Testis (tissue), 2 donors: ENCODE measurements at regions not wholly inside any gene's neighbourhood (a gene's known extent, or its start where the extent isn't known, plus 50 kb on each side); places are given as distances from the start of the nearest gene placed in this dataset.

Source experiments
- DNase-seq: peaks from one replicate; pipeline ENCODE4 v3.0.0-alpha.2; 2019
- H3K27ac ChIP-seq, 2 donors: fragments of 200-600 bp; sonication (generic); one replicate each; pipeline ENCODE4 v1.5.1; 2019
- H3K27me3 ChIP-seq: fragments of 200-600 bp; sonication (generic); one replicate; pipeline ENCODE4 v1.5.1; 2019
- H3K36me3 ChIP-seq: fragments of 200-600 bp; sonication (generic); one replicate; pipeline ENCODE4 v1.5.1; 2017; ENCODE audit warnings: low read depth; ENCODE audit errors: missing control alignments
- H3K4me1 ChIP-seq: fragments of 200-600 bp; sonication (generic); one replicate; pipeline ENCODE4 v1.5.1; 2019
- H3K4me3 ChIP-seq, 2 donors: fragments of 200-600 bp; sonication (generic); one replicate each; pipeline ENCODE4 v1.5.1; 2017 to 2019
- H3K9me3 ChIP-seq: fragments of 200-600 bp; sonication (generic); one replicate; pipeline ENCODE4 v1.5.1; 2017
- CTCF ChIP-seq, 3 experiments: fragments of 450-650 bp in 2 of 3; fragments of 200-600 bp in 1 of 3; sonication (generic) in 1 of 3; IDR thresholded peaks; one replicate each; pipeline ENCODE4 v1.5.1; 2016 to 2019; ENCODE audit warnings: antibody characterized with exemption in 3 of 3, mild to moderate bottlenecking in 2 of 3, moderate library complexity in 1 of 3
- POLR2A ChIP-seq: fragments of 450-650 bp; IDR thresholded peaks from one replicate; pipeline ENCODE4 v1.6.1; 2017; ENCODE audit warnings: antibody characterized with exemption, mild to moderate bottlenecking, moderate library complexity
- WGBS, 2 donors: methylation state at CpG; one replicate each; pipeline ENCODE4 v1.1.5; 2018; 5-methylcytosine and 5-hydroxymethylcytosine counted together
- intact Hi-C: fragments of 100-400 bp; cut with DNase I; formaldehyde crosslinking; loops from one replicate; pipeline ENCODE4 v1.15.1; 2023; ENCODE audit warnings: low total_unique reads

GRCh38 chr2:167689444-167689843 lies 558.0 kb downstream of the STK39 start:
- H3K36me3 ChIP-seq, result no peaks in the 10 kb centered on the region
- intact Hi-C loops, result no loop called here
- no peaks in the 10 kb centered on the region for H3K4me1 ChIP-seq
- no peaks in the 10 kb centered on the region for H3K27me3 ChIP-seq
- no peak overlapping the region for H3K4me3 ChIP-seq
- no peaks in the 10 kb centered on the region for H3K9me3 ChIP-seq
- H3K27ac ChIP-seq, result no peak overlapping the region
- no peak for TF ChIP-seq POLR2A
- TF ChIP-seq CTCF (IDR thresholded peaks at IDR 0.05), result no peak
- DNase-seq, result no peak
- WGBS, 2 donors, result 85 to 94% methylated on average over 2 of the region's 2 CpGs

GRCh38 chr2:167686691-167687090 lies 560.7 kb downstream of the STK39 start:
- H3K4me3 ChIP-seq, result no peak overlapping the region
- no peak for DNase-seq
- no peaks in the 10 kb centered on the region for H3K4me1 ChIP-seq
- H3K9me3 ChIP-seq, result no peaks in the 10 kb centered on the region
- intact Hi-C loops, result no loop called here
- H3K36me3 ChIP-seq, result no peaks in the 10 kb centered on the region
- TF ChIP-seq CTCF (IDR thresholded peaks at IDR 0.05) (no peak), POLR2A (no peak)
- no peak overlapping the region for H3K27ac ChIP-seq
- 67 to 72% methylated on average over 7 of the region's 7 CpGs for WGBS, 2 donors
- H3K27me3 ChIP-seq, result no peaks in the 10 kb centered on the region

GRCh38 chr2:167681234-167682015 lies 566.0 kb downstream of the STK39 start:
- no peak overlapping the region for H3K27ac ChIP-seq
- H3K36me3 ChIP-seq, result no peaks in the 10 kb centered on the region
- no peaks in the 10 kb centered on the region for H3K9me3 ChIP-seq
- no peaks in the 10 kb centered on the region for H3K4me1 ChIP-seq
- DNase-seq, result no peak
- no peak for TF ChIP-seq CTCF (IDR thresholded peaks at IDR 0.05)
- no peak for TF ChIP-seq POLR2A
- no peaks in the 10 kb centered on the region for H3K27me3 ChIP-seq
- intact Hi-C loops, result no loop called here
- 67 to 72% methylated on average over 6 of the region's 6 CpGs for WGBS, 2 donors
- H3K4me3 ChIP-seq, result no peak overlapping the region

DNA sequence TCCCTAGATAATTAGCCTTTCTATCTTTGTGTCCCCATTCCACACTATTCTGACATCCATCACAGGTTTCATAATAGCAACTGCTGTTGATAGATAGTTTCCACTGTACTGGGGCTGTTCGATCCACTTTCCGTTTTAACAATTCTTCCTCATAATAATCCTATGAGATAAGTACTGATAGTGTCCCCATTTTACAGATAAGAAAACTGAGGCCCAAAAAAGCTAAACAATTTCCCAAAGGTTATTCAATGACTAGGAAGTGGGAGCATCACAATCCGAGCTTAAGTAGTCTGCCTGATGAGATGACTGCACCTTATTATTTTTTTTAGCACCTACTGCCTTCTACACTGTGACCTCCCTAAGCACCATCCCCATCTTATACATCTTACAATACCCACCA lies 569.2 kb downstream of the STK39 start:
- WGBS, 2 donors, result 95 to 97% methylated on average over 3 of the region's 3 CpGs
- TF ChIP-seq CTCF (IDR thresholded peaks at IDR 0.05) (no peak), POLR2A (no peak)

GRCh38 chr2:167675906-167676305 lies 571.5 kb downstream of the STK39 start:
- no peaks in the 10 kb centered on the region for H3K4me1 ChIP-seq
- no peaks in the 10 kb centered on the region for H3K27me3 ChIP-seq
- H3K36me3 ChIP-seq, result no peaks in the 10 kb centered on the region
- no peaks in the 10 kb centered on the region for H3K9me3 ChIP-seq
- intact Hi-C loops, result no loop called here
- H3K27ac ChIP-seq, result no peak overlapping the region
- no peak overlapping the region for H3K4me3 ChIP-seq
- no peak for DNase-seq
- TF ChIP-seq POLR2A (no peak), CTCF (IDR thresholded peaks at IDR 0.05) (no peak)
- WGBS, 2 donors, result 73 to 78% methylated on average over 6 of the region's 6 CpGs

More for the DNA sequence above, 569.2 kb downstream of the STK39 start:
- Histone ChIP-seq H3K27me3 (no peaks in the 10 kb centered on the region), H3K27ac (no peak overlapping the region), H3K36me3 (no peaks in the 10 kb centered on the region), H3K4me1 (no peaks in the 10 kb centered on the region), H3K4me3 (no peak overlapping the region), H3K9me3 (no peaks in the 10 kb centered on the region)
- intact Hi-C loops, result no loop called here
- DNase-seq, result no peak
